ENCODE measurements at regions not wholly inside any gene's neighbourhood (a gene's known extent, or its start where the extent isn't known, plus 50 kb on each side); places are given as distances from the start of the nearest gene placed in this dataset.

DNA sequence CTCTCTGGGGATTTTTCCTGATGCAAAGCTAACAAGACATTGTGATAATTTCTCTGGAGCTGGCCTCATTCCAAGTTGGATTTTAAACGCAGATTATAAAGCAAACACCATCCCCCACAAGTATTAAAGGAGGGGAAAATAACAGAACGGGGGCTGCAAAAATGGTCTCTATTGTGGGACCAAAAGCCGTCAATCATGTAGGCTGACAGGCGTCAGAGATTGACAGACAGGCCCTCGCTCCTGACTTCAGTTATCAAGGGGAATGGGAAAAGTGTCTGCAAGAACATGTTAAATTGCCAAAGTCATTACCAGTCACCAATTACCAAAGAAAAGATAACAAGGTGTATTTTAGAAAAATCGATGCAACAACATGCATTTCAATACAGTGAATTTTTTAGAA is 307.4 kb upstream of the POU3F1 start:
- TF ChIP-seq FOXP2 (optimal IDR thresholded peaks at IDR 0.05; ENCODE audit: borderline replicate concordance, extremely low read depth, extremely low read length, insufficient read depth): no peak
- no peak for TF ChIP-seq POLR2AphosphoS5 (IDR thresholded peaks at IDR 0.05; ENCODE audit: low read depth, low read length)
- no peak for TF ChIP-seq TAF1 (IDR thresholded peaks at IDR 0.05; ENCODE audit: borderline replicate concordance, insufficient read depth, low read length)
- no peak for TF ChIP-seq SIN3A (IDR thresholded peaks at IDR 0.05; ENCODE audit: borderline replicate concordance, insufficient read depth, low read length)
- TF ChIP-seq, protein P1, sequence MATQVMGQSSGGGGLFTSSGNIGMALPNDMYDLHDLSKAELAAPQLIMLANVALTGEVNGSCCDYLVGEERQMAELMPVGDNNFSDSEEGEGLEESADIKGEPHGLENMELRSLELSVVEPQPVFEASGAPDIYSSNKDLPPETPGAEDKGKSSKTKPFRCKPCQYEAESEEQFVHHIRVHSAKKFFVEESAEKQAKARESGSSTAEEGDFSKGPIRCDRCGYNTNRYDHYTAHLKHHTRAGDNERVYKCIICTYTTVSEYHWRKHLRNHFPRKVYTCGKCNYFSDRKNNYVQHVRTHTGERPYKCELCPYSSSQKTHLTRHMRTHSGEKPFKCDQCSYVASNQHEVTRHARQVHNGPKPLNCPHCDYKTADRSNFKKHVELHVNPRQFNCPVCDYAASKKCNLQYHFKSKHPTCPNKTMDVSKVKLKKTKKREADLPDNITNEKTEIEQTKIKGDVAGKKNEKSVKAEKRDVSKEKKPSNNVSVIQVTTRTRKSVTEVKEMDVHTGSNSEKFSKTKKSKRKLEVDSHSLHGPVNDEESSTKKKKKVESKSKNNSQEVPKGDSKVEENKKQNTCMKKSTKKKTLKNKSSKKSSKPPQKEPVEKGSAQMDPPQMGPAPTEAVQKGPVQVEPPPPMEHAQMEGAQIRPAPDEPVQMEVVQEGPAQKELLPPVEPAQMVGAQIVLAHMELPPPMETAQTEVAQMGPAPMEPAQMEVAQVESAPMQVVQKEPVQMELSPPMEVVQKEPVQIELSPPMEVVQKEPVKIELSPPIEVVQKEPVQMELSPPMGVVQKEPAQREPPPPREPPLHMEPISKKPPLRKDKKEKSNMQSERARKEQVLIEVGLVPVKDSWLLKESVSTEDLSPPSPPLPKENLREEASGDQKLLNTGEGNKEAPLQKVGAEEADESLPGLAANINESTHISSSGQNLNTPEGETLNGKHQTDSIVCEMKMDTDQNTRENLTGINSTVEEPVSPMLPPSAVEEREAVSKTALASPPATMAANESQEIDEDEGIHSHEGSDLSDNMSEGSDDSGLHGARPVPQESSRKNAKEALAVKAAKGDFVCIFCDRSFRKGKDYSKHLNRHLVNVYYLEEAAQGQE (IDR thresholded peaks at IDR 0.05; ENCODE audit: insufficient read depth in 1 of 2, low read depth in 2 of 2, low read length in 2 of 2): no peak

DNA sequence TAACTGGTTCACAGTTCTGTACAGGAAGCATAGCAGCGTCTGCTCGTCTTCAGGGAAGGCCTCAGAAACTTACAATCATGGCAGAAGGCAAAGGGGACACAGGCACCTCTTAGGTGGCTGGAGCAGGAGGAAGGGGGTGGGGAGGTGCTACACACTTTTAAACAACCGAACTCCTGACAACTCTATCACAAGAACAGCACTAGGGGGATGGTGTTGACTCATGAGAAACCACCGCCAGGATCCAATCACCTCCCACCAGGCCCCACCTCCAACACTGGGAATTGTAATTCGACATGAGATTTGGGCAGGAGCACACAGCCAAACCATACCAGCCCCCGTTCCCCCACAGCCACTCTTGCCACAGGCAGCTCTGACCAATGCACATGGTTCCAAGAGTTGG is 306.3 kb upstream of the POU3F1 start:
- TF ChIP-seq, protein P1 (IDR thresholded peaks at IDR 0.05; ENCODE audit: insufficient read depth in 1 of 2, low read depth in 2 of 2, low read length in 2 of 2): no peak
- no peak for TF ChIP-seq POLR2AphosphoS5 (IDR thresholded peaks at IDR 0.05; ENCODE audit: low read depth, low read length)
- TF ChIP-seq TAF1 (IDR thresholded peaks at IDR 0.05; ENCODE audit: borderline replicate concordance, insufficient read depth, low read length): no peak
- no peak for TF ChIP-seq SIN3A (IDR thresholded peaks at IDR 0.05; ENCODE audit: borderline replicate concordance, insufficient read depth, low read length)
- TF ChIP-seq FOXP2 (optimal IDR thresholded peaks at IDR 0.05; ENCODE audit: borderline replicate concordance, extremely low read depth, extremely low read length, insufficient read depth): no peak

DNA sequence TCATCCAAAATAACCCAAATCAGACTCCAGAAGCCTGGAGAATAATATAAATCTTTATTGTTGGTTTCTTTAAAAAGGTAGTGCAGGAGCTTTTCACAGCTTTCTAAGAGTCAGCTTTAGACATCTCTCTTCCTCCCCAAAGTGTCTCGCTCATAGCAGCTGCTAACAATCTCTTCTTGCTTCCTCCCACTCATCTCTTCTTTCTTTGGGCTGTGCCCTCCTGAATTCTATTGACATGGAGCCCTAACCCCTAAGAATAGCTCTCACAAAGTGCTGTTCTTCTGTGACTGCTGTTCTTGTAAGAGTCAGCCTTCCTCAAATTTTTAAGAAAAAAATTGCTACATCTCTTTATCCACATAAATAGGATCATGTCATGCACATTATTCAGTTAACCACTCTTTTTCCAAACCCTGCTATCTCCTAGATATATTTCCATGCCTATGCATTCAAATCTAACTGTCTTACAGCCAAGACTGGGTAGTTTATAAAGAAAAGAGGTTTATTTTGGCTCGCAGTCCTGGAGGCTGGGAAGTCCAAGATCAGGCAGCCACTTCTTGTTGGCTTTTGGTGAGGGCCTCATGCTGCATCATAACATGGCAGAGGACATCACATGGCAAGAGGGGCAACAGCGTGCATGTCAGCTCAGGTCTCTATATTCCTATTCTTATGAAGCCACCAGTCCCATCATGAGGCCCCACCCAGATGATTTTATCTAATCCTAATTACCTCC is 301.0 kb upstream of the POU3F1 start:
- TF ChIP-seq TAF1 (IDR thresholded peaks at IDR 0.05; ENCODE audit: borderline replicate concordance, insufficient read depth, low read length) (no peak), FOXP2 (optimal IDR thresholded peaks at IDR 0.05; ENCODE audit: borderline replicate concordance, extremely low read depth, extremely low read length, insufficient read depth) (no peak), POLR2AphosphoS5 (IDR thresholded peaks at IDR 0.05; ENCODE audit: low read depth, low read length) (no peak)

DNA sequence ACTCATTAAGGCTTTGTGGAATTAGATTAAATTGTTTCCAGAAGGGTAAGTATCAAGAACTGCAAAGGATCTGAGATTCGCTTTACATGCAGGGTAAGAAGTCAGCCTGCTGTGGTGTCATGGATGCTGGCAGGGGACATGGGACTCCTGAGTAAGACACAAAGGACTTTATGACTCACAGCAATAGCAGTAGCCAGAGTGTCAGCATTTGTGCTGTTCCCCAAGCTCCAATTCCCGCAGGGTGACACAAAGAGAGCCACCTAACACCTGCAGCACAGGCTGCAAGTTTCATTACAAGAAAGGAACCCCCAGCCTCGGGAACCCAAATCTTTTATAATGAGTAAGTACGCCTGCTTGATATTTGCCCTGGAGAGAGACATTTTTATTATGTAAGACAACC is 298.1 kb upstream of the POU3F1 start:
- TF ChIP-seq SIN3A (IDR thresholded peaks at IDR 0.05; ENCODE audit: borderline replicate concordance, insufficient read depth, low read length) (no peak), TAF1 (IDR thresholded peaks at IDR 0.05; ENCODE audit: borderline replicate concordance, insufficient read depth, low read length) (no peak), POLR2AphosphoS5 (IDR thresholded peaks at IDR 0.05; ENCODE audit: low read depth, low read length) (no peak), FOXP2 (optimal IDR thresholded peaks at IDR 0.05; ENCODE audit: borderline replicate concordance, extremely low read depth, extremely low read length, insufficient read depth) (no peak)
- TF ChIP-seq, protein P1 (IDR thresholded peaks at IDR 0.05; ENCODE audit: insufficient read depth in 1 of 2, low read depth in 2 of 2, low read length in 2 of 2): no peak

DNA sequence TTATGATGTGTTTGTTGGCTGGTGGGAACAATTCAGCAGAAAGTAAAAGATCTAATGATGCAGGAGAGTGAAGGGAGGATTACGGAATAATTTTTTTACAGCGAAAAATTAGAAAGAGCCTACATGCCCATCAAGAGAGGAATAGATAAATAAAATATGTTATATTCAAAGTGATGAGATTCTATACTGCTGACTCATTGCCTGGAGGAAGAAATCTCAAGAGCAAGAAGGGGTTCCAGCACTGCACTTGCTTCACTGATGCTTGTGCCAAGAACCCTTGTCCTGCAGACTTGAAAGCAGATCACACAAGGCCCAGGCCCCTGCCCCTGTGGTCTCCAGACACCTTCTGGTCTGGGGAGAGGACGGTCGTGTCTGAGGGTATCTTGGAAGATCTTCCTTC is 295.1 kb upstream of the POU3F1 start:
- TF ChIP-seq POLR2AphosphoS5 (IDR thresholded peaks at IDR 0.05; ENCODE audit: low read depth, low read length) (no peak), FOXP2 (optimal IDR thresholded peaks at IDR 0.05; ENCODE audit: borderline replicate concordance, extremely low read depth, extremely low read length, insufficient read depth) (no peak)
- TF ChIP-seq, protein P1 (IDR thresholded peaks at IDR 0.05; ENCODE audit: insufficient read depth in 1 of 2, low read depth in 2 of 2, low read length in 2 of 2): no peak

Data from PFSK-1 (cell line).